ENCODE measurements at regions not wholly inside any gene's neighbourhood (a gene's known extent, or its start where the extent isn't known, plus 50 kb on each side); places are given as distances from the start of the nearest gene placed in this dataset.

DNA sequence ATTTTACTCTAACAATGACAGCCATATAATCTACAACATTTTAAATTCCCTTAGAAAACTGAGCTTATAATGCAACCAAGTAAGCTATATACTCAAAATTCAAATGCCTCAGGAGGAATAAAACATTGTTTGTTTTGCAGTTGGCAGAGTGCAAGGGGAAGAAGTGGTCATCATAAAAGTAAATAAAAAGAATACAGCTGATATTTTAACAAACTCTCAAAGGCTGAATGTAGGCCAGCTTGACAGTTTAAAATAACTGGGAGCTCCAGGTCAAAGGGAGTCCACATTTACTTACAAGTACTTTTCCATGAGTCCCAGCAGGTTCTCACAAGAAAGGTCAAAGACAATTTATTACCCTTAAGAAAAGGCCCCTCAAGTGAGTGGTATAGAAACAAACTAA lies 589.8 kb downstream of the BCKDHB start:
- TF ChIP-seq, protein P1, sequence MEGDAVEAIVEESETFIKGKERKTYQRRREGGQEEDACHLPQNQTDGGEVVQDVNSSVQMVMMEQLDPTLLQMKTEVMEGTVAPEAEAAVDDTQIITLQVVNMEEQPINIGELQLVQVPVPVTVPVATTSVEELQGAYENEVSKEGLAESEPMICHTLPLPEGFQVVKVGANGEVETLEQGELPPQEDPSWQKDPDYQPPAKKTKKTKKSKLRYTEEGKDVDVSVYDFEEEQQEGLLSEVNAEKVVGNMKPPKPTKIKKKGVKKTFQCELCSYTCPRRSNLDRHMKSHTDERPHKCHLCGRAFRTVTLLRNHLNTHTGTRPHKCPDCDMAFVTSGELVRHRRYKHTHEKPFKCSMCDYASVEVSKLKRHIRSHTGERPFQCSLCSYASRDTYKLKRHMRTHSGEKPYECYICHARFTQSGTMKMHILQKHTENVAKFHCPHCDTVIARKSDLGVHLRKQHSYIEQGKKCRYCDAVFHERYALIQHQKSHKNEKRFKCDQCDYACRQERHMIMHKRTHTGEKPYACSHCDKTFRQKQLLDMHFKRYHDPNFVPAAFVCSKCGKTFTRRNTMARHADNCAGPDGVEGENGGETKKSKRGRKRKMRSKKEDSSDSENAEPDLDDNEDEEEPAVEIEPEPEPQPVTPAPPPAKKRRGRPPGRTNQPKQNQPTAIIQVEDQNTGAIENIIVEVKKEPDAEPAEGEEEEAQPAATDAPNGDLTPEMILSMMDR (conservative IDR thresholded peaks at IDR 0.05; ENCODE audit: low read depth, low read length): no peak
- no peak for TF ChIP-seq EZH2 (IDR thresholded peaks at IDR 0.05; ENCODE audit: borderline replicate concordance, low read depth, low read length, poor library complexity, severe bottlenecking)
